ENCODE measurements at regions not wholly inside any gene's neighbourhood (a gene's known extent, or its start where the extent isn't known, plus 50 kb on each side); places are given as distances from the start of the nearest gene placed in this dataset.

DNA sequence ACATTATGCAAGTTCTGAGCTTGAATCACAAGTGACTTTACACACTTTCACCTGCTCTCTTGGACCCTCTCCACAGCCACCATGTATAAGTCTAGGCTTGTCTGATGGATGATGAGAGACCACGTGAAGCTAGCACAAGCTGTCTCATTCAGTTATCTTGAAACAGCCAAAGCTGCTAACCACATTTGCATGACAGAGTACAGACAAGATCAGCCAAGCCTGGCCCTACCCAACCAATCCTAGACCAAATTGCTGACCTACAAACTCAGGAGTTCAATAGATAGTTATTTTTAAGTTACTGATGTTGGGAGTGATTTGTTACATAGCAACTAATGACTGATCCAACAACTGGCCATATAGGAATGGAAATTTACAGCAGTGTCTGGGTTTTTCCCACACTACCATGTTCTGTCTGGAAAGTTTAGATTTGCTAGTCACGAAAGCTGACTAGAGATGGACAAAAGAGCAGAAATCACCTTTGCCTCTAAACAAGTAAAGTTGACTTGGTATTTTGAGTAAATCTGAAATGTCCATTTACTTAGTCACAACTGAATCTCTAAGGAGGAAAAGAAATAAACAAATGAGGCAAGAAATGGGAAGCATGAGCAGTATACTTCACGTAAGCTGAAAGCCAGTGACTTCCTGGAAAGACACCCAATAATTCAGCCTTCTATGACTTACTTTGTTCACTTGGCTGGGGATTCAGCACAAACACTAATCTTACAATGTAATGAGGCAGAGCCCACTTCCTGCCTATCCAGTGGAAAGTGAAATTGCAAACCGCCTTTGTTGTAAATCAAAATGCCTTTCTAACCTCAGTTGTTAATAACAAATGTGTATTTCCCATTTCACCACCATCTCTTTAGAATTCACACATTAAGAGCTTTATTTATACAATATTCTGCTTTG lies 101.7 kb downstream of the FAM181B start:
- TF ChIP-seq, protein P1, sequence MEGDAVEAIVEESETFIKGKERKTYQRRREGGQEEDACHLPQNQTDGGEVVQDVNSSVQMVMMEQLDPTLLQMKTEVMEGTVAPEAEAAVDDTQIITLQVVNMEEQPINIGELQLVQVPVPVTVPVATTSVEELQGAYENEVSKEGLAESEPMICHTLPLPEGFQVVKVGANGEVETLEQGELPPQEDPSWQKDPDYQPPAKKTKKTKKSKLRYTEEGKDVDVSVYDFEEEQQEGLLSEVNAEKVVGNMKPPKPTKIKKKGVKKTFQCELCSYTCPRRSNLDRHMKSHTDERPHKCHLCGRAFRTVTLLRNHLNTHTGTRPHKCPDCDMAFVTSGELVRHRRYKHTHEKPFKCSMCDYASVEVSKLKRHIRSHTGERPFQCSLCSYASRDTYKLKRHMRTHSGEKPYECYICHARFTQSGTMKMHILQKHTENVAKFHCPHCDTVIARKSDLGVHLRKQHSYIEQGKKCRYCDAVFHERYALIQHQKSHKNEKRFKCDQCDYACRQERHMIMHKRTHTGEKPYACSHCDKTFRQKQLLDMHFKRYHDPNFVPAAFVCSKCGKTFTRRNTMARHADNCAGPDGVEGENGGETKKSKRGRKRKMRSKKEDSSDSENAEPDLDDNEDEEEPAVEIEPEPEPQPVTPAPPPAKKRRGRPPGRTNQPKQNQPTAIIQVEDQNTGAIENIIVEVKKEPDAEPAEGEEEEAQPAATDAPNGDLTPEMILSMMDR (IDR thresholded peaks at IDR 0.05) = no peak
- no peak for TF ChIP-seq POLR2A (IDR thresholded peaks at IDR 0.05)

Data from adrenal gland (tissue), 5 donors.